Smooth muscle cell (in vitro differentiated cells): ENCODE measurements at regions not wholly inside any gene's neighbourhood (a gene's known extent, or its start where the extent isn't known, plus 50 kb on each side); places are given as distances from the start of the nearest gene placed in this dataset.

Experiments used
- DNase-seq: peaks from one replicate; lab custom pipeline; 2025; ENCODE audit not compliant: unreplicated experiment; lab: John Stamatoyannopoulos, UW
- H2AFZ ChIP-seq: fragments of 200-600 bp; sonication (generic); 2 replicates; pipeline ENCODE4 v1.6.0; 2016; ENCODE audit warnings: antibody characterized with exemption, low read depth, mild to moderate bottlenecking
- H3F3A ChIP-seq: fragments of 200-600 bp; sonication (generic); 2 replicates; pipeline ENCODE4 v1.6.0; 2017; ENCODE audit warnings: antibody characterized with exemption, low read depth
- H3K27ac ChIP-seq: fragments of 200-600 bp; sonication (generic); 2 replicates; pipeline ENCODE4 v1.5.1; 2016; ENCODE audit warnings: low read depth, mild to moderate bottlenecking
- H3K27me3 ChIP-seq: fragments of 200-600 bp; sonication (generic); 2 replicates; pipeline ENCODE4 v1.6.1; 2016; ENCODE audit warnings: low read depth, mild to moderate bottlenecking
- H3K36me3 ChIP-seq: fragments of 200-600 bp; sonication (generic); 2 replicates; pipeline ENCODE4 v1.5.1; 2016; ENCODE audit warnings: low read depth
- H3K4me1 ChIP-seq: fragments of 200-600 bp; sonication (generic); 2 replicates; pipeline ENCODE4 v1.5.1; 2016; ENCODE audit warnings: low read depth
- H3K4me2 ChIP-seq: fragments of 200-600 bp; sonication (generic); 2 replicates; pipeline ENCODE4 v1.6.0; 2016; ENCODE audit warnings: mild to moderate bottlenecking
- H3K4me3 ChIP-seq: fragments of 200-600 bp; sonication (generic); 2 replicates; pipeline ENCODE4 v1.5.1; 2016; ENCODE audit warnings: mild to moderate bottlenecking
- H3K79me2 ChIP-seq: fragments of 200-600 bp; sonication (generic); 2 replicates; pipeline ENCODE4 v1.6.0; 2016; ENCODE audit warnings: low read depth, mild to moderate bottlenecking
- H3K9ac ChIP-seq: fragments of 200-600 bp; sonication (generic); 2 replicates; pipeline ENCODE4 v1.6.0; 2016; ENCODE audit warnings: low read depth
- H3K9me3 ChIP-seq: fragments of 200-600 bp; sonication (generic); replicated peaks from 2 replicates; pipeline ENCODE4 v1.5.1; 2016; ENCODE audit warnings: low read depth
- H4K20me1 ChIP-seq: fragments of 200-600 bp; sonication (generic); 2 replicates; pipeline ENCODE4 v1.6.0; 2016; ENCODE audit warnings: low read depth
- WGBS: methylation state at CpG from one replicate; pipeline ENCODE4 v1.1.7; 2016; ENCODE audit warnings: low lambda C conversion rate; 5-methylcytosine and 5-hydroxymethylcytosine counted together
- TF ChIP-seq, protein P1 (sequence below): fragments of 200-600 bp; sonication (generic); IDR thresholded peaks from 2 replicates; pipeline ENCODE4 v1.5.1; 2017; ENCODE audit warnings: borderline replicate concordance, mild to moderate bottlenecking, antibody characterized with exemption; ENCODE audit not compliant: insufficient read depth, poor library complexity, severe bottlenecking

GRCh38 chr11:130715085-130715876, 201.0 kb downstream of the SNX19 start:
- Histone ChIP-seq H3F3A (no peaks in the 10 kb centered on the region), H3K9ac (no peak overlapping the region), H3K4me1 (no peaks in the 10 kb centered on the region), H3K9me3 (no peaks in the 10 kb centered on the region), H4K20me1 (no peaks in the 10 kb centered on the region), H3K4me3 (no peak overlapping the region), H3K27ac (no peak overlapping the region), H3K36me3 (no peaks in the 10 kb centered on the region), H3K4me2 (no peak overlapping the region), H2AFZ (no peak overlapping the region), H3K79me2 (no peaks in the 10 kb centered on the region), H3K27me3 (no peaks in the 10 kb centered on the region)
- TF ChIP-seq, protein P1, sequence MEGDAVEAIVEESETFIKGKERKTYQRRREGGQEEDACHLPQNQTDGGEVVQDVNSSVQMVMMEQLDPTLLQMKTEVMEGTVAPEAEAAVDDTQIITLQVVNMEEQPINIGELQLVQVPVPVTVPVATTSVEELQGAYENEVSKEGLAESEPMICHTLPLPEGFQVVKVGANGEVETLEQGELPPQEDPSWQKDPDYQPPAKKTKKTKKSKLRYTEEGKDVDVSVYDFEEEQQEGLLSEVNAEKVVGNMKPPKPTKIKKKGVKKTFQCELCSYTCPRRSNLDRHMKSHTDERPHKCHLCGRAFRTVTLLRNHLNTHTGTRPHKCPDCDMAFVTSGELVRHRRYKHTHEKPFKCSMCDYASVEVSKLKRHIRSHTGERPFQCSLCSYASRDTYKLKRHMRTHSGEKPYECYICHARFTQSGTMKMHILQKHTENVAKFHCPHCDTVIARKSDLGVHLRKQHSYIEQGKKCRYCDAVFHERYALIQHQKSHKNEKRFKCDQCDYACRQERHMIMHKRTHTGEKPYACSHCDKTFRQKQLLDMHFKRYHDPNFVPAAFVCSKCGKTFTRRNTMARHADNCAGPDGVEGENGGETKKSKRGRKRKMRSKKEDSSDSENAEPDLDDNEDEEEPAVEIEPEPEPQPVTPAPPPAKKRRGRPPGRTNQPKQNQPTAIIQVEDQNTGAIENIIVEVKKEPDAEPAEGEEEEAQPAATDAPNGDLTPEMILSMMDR, result no peak
- WGBS, result 72% methylated on average over 4 of the region's 4 CpGs
- no peak for DNase-seq

DNA sequence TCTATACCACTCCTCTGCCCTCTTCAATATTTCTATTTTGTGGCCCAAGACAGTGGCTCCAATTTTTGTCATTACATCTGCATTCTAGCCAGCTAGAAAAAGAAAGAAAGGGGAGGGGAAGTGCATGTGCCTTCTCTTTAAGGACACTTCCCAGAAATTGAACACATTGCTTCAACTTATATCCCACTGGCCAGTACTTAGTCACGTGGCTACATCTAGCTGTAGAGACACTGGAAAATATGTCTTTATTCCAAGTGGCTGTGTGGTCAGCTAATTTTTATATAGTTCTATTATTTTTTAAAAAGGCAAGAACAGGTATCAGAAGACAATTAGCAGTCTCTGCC, 200.4 kb downstream of the SNX19 start:
- WGBS, result 69% methylated on average over 1 of the region's 1 CpG
- TF ChIP-seq, protein P1, result no peak
- no peak overlapping the region for H3K4me3 ChIP-seq
- H3K27me3 ChIP-seq, result no peaks in the 10 kb centered on the region
- no peak overlapping the region for H2AFZ ChIP-seq
- no peaks in the 10 kb centered on the region for H3F3A ChIP-seq
- H3K79me2 ChIP-seq, result no peaks in the 10 kb centered on the region
- H3K27ac ChIP-seq, result no peak overlapping the region
- no peaks in the 10 kb centered on the region for H3K4me1 ChIP-seq
- H3K9ac ChIP-seq, result no peak overlapping the region
- H3K4me2 ChIP-seq, result no peak overlapping the region
- H4K20me1 ChIP-seq, result no peaks in the 10 kb centered on the region
- H3K9me3 ChIP-seq, result no peaks in the 10 kb centered on the region
- no peaks in the 10 kb centered on the region for H3K36me3 ChIP-seq
- DNase-seq, result no peak

DNA sequence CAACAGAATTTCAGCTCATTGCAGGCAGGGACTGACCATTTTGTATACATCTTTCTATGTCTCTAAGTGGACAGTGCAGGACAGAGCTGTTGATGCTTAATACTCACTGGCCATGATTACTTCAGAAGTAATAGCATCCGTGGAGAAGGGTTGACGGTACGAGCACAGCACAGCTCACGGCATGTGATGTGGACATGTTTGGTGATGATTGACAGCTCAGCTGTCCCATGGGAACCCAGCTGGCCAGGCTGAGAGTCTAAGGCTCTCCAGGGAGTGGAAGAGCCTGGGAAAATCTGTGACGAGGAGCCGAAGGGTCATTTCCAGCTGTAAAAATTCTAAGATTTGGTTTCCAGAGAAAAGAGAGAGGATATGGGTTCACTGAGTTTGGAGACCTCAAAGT, 198.2 kb downstream of the SNX19 start:
- 94% methylated on average over 6 of the region's 6 CpGs for WGBS
- no peak overlapping the region for H3K4me2 ChIP-seq
- no peaks in the 10 kb centered on the region for H3K36me3 ChIP-seq
- no peaks in the 10 kb centered on the region for H3K4me1 ChIP-seq
- no peaks in the 10 kb centered on the region for H3K79me2 ChIP-seq
- H4K20me1 ChIP-seq, result no peaks in the 10 kb centered on the region
- DNase-seq, result no peak
- no peaks in the 10 kb centered on the region for H3F3A ChIP-seq
- no peak overlapping the region for H3K4me3 ChIP-seq
- no peak overlapping the region for H2AFZ ChIP-seq
- H3K9me3 ChIP-seq, result no peaks in the 10 kb centered on the region
- H3K9ac ChIP-seq, result no peak overlapping the region
- H3K27me3 ChIP-seq, result no peaks in the 10 kb centered on the region
- no peak overlapping the region for H3K27ac ChIP-seq
- TF ChIP-seq, protein P1, result no peak
